H4 (cell line): ENCODE measurements at regions not wholly inside any gene's neighbourhood (a gene's known extent, or its start where the extent isn't known, plus 50 kb on each side); places are given as distances from the start of the nearest gene placed in this dataset.

Experiments
- DNase-seq: peaks from one replicate; pipeline ENCODE4 v3.0.0-alpha.2; 2015; ENCODE audit warnings: low spot score

DNA sequence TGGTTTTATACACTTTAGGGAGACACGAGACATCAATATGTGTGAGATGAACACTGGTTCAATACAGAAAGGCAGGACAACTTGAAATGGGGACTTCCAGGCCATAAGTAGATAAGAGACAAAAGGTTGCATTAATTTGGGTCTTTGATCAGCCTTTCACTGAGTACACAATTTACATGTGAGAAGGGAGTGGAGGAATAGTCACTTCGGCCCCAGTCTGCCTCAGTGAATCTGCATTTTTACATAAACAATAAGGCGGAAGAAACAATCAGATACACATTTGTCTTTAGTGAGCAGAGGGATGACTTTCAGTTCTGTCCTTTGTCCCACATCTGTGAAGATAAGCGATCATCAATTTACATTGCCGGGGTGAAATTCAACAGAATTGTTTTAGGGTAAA lies 104.3 kb upstream of the ARL4C start:
- no peak for DNase-seq

DNA sequence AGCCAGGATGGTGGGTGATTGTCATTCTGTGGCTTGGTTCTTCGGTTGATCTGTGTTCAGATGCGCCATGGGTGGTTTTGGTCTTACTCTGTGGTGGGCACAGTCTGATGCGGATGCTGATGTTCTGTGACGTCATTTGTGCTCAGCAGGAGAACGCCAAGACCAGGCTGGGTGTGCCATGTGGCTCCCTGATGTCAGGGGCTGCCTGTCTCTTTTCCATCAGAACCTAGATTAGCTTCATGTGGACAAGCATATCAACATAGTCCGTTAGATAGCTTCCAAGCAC lies 100.6 kb upstream of the ARL4C start:
- DNase-seq = no peak

DNA sequence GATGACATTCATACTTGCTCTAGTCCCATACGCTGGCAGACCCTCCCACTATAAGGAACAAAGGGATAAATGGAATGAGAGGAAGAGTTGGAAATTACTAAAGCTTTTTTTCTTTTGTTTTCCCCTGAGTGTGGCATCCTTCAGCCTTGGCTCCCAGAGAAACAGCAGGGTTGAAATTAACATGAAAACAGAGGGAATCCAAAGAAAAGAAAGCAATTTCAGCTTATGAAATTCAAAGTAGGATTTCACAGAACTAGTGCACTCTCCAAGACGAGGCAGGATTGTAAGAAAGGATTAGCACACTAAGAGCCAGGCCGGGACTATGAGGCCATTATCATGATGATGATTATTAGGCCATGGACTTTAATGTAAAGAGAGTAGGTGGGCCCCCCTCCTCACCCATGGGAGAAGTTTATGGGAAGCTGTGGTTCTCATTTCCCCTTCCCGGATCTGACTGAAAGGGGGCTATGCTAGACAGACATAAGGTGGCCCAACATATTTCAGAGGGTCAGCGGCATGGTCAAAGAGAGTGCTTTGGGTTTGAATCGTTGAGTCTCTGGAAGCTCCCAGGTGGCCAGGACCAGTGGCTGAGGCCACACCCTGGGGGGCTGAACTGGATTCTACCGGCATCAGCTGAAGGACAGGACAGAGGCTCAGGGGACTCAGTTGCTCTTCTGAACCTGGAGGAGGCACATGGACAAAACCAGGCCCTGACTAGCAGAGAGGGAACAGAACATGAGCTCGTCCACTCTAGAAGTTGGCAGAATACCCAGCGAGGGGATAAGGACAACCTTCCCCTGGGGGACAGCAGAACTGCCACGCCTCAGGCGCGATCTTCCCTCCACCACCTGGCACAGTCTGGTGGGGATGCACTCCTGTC lies 100.1 kb upstream of the ARL4C start:
- DNase-seq = no peak

- DNase-seq = peak; percentile 85
These were observed 98.9 kb upstream of the ARL4C start for GRCh38 chr2:234595829-234596228.

- DNase-seq = no peak
These were observed 97.8 kb upstream of the ARL4C start for GRCh38 chr2:234594715-234595114.

GRCh38 chr2:234593636-234594035 lies 96.8 kb upstream of the ARL4C start:
- DNase-seq = no peak

GRCh38 chr2:234592541-234592940 lies 95.7 kb upstream of the ARL4C start:
- no peak for DNase-seq

GRCh38 chr2:234590076-234590475 lies 93.2 kb upstream of the ARL4C start:
- DNase-seq = no peak

GRCh38 chr2:234588054-234588430 lies 91.2 kb upstream of the ARL4C start:
- DNase-seq = no peak

GRCh38 chr2:234587341-234588053 lies 90.6 kb upstream of the ARL4C start:
- no peak for DNase-seq

DNA sequence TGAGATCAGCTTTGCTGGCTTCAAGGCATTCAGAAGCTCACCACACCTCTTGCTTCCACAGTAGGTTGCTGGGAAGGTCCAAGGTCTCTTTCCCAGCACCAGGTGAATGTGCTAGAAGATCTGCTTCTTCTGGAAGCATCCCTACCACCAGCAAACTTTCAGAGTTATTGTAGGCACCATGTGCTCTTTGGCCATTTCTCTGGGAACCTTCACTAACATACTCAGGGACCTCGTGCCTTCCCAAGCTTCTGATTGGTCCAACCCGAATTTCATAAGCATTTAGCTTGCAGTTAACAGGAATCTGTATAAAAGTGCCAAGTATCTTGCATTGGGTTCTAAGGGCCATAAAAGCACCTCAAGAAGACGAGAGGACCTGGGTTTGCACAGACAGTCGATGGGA lies 86.5 kb upstream of the ARL4C start:
- DNase-seq = no peak

- DNase-seq = no peak
These were observed 83.8 kb upstream of the ARL4C start for GRCh38 chr2:234580686-234581085.

- no peak for DNase-seq
These were observed 82.5 kb upstream of the ARL4C start for GRCh38 chr2:234579231-234579962.

DNA sequence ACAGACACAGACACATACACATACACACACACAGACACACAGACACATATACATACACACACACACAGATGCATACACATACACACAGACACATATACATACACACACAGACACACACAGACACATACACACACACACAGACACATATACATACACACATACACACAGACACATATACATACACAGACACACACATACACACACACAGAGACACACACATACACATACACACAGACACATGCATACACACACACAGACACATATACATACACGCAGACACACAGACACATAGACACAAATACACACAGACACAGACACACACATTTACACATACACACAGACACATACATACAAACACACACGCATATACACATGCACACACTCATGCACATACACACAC lies 81.5 kb upstream of the ARL4C start:
- no peak for DNase-seq

DNA sequence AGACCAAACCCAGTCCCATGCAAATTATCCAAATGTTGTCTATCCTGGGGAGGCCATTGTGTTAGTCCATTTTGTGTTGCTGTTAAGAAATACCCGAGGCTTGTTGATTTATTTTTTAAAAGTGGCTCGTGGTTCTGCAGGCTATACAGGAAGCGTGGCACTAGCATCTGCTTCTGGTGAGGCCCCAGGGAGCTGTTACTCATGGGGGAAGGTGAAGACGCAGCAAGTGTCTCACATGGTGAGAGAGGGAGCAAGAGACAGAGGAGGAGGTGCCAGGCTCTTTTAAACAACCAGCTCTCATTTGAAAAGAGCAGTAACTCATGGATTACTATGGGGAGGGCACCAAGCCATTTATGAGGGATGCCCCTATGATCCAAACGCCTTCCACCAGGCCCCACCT lies 80.3 kb upstream of the ARL4C start:
- DNase-seq = no peak

DNA sequence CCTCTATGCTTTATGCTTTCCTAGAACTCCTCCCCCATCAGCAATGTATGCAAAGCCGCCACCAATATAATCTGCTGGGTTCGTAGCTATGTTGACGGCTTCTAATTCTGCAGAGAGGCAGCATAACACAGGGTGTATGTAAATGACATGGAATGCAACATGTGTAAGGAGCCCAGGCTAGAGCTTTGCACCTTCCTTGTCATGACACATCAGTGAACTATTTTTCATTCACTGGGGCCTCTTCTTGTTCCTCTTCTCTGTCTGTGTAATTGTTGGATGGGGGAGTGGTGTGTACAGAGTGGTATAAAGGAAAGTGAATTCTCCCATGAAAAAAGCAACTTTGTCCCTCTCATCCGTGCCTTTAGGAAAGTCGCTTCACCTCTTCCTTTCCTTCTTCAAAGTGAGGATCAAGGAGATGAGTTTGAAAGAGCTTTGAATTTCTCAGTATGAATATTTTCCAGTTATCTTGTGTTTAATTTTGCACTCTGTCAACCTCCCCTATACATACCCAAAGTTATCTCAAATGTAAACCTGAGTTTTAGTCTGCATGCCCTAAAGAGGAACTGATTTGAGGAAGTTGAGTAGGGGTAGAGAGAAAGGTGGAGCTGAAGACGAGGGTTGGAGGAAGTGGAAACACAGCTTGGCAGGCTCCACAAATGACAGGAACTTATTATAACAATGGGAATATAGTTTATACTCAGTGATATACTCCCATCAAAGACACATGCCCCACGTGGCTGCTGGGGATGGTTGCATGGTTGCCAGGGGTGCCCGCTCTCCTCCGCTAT lies 74.9 kb upstream of the ARL4C start:
- DNase-seq = no peak

DNA sequence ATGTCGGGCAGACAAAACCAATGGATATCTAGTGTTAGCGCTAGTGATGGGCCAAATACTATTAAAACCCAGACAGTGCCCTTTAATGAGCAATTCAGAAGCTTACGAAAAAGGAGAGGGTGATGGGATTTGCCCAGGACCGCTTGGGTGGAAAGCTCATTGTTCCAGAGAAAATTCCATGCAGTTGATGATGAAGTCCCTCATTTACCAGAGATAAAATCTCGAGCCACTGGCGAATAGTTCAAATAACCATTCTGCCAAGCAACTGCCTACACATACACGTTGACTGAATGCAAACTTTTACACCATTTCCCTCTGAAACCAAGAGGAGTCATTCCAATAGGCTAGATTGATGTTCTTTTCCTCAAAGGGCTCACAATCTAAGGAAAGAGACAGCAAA lies 73.6 kb upstream of the ARL4C start:
- DNase-seq = no peak

DNA sequence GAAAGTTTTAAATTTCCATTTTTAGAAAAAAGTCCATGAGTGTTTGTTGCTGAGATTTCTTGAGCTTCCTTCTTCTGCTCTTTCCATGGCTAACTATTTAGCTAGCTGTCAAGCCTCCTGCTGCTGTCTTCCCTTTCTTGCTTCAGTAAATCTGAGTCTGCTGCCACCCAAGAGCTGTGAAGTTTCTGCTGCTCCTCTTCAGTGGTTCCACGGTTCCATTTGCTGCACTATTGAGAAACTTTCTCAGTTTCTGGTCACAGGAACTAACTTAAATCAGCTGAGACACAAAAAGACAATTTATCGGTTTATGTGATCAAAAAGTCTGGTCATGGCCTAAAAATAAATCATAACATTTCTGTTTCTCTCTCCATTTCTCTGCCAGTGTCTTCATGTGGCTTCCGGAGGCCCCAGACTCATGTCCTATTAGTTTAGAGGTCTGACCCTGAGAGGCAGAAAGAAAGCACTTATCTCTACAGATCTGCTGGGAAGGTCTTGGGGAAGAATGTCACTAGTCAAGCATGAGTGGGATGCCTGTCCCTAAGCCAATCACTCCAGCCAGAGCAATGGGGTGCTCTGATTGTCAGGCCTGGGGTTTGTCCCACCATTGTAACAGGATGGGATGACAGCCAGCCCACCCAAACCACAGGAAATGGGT lies 73.0 kb upstream of the ARL4C start:
- no peak for DNase-seq

GRCh38 chr2:234566622-234567021 lies 69.7 kb upstream of the ARL4C start:
- DNase-seq = no peak

- no peak for DNase-seq
These were observed 69.2 kb upstream of the ARL4C start for GRCh38 chr2:234565842-234566619.

DNA sequence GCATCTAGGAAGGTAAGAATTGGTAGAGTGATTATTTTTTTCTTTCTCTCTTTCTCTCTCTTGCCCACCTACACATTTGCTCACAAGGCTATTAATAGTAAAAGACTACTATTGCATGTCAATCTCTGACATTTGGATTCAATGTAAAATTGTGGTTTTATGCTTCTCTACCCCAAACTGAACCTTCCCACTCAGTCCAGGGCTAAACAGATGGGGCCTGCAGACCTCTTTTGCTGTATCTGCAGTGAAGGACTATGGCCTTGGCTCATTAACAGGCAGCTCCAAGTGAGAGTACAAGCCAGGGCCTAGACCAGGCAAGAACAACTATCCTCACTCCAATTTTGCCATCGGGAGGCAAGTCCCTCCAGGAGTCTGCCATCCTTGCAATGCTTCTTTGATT lies 68.3 kb upstream of the ARL4C start:
- DNase-seq = no peak
